Kasumi-1 (cell line): ENCODE measurements at regions not wholly inside any gene's neighbourhood (a gene's known extent, or its start where the extent isn't known, plus 50 kb on each side); places are given as distances from the start of the nearest gene placed in this dataset.
"Not testable (repeated sequence)": the region's sequence is repeated elsewhere in the genome, so short reads cannot be mapped to it uniquely, and the experiment has no call there.

Experiments used
- DNase-seq, 2 experiments: peaks; one replicate each; lab custom pipeline; 2025; lab: John Stamatoyannopoulos, UW

DNA sequence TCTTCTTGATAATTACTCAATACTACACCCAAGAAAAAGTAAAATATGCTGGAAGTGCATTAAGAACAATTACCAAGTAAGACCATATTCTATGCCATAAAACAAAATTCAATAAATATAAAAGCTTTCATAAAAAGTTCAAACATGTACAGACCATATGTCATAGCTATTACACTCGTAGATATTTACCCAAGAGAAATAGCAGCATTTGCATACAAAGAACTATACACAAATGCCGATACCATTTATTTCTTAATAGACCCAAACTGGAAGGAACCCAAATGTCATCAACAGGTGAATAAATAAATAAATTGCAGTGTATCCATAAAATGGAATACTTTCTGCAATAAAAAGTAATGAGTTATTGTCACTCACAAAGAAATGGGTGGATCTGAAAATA, 78.3 kb upstream of the SLC16A7 start:
- DNase-seq = no peak

DNA sequence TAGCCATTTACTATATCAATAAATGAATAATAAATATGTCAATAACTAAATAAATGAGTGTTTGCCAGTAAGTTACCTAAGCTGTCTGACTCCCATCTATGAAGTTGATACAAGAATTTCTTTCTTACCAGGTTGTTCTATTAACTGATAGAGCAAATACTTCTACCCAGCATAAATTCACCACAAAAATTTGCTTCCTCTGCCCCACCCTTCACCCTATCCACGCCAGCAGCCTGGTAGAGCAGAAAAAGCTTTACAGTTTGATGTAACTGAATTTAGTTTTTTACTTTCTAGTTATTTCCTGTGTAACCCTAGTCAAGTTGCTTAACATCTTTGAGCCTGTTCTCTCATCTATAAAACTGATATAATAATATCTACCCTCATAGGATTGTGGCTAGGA, 94.9 kb upstream of the SLC16A7 start:
- no peak for DNase-seq

DNA sequence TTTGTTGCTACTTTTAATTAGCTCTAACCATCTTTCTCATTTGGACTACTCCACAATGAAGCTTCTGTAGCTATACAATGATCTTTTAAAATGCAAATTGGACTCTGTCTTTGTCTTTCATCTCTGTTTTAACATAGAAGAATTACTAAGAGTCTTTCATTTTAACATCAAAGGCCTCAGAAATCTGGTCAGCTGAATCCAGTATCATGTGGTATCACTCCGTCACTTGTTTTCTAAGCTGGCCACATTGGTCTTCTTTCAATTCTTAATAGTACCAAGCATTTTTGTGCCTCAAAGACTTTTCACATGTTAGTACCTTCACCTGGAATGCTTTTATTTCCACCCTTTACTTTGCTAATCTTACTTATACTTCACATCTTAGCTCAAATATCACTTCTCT, 95.5 kb upstream of the SLC16A7 start:
- no peak for DNase-seq

DNA sequence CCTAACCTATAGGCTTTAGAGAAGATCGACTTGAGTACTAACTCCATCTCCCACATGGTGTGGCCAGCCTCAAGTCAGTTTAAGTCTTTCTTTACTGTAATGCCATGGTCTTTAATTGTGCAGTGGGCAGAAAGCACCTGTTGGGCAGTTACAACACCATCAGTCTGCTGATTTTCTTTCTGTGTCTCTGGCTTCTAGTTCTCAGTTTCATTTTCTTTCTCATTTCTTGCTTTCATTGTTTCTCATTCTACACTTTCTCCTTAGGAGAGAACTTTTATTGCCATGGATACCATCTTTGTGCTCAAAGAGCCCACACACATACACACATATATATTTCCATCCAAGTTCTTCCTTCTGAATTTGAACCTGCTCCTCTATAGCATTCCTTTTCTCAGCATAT, 96.1 kb upstream of the SLC16A7 start:
- no peak for DNase-seq

DNA sequence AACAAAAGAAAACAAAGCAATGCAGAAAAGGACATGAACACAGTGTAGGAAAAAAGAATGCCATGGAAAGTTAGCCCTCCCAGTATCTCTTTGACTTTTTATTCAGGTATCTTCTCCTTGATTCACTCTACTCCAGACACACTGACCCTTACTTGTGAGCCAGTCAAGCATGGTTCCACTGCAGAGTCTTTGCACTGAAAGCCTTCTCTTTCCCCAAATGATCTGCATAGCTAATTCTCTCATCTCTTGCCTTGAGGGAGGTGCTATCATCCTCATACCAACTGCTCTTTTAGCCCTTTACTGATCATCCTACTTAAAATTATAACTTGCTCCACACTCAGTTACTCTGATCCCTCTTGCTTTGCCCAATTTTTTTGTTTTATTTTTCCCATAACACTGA, 101.2 kb upstream of the SLC16A7 start:
- no peak for DNase-seq

DNA sequence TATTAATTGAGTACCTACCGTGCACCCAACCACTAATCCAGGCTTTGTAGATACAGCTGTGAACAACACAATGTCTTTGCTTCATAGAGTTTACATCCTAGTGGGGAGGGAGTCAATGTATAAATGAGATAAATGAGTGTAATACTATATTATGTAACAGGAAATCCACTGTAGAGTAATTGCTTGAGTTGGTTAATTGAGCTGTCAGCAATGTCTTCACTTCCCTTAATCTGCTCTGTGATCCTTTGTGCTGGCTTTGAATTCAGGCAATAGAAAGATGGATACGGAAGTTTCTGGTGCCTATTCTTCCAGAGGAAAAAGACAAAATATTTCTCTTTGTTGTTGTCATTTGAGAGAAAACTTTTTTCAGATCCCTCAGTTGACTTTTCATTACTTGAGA, 104.0 kb upstream of the SLC16A7 start:
- peak; percentile 58 for DNase-seq

DNA sequence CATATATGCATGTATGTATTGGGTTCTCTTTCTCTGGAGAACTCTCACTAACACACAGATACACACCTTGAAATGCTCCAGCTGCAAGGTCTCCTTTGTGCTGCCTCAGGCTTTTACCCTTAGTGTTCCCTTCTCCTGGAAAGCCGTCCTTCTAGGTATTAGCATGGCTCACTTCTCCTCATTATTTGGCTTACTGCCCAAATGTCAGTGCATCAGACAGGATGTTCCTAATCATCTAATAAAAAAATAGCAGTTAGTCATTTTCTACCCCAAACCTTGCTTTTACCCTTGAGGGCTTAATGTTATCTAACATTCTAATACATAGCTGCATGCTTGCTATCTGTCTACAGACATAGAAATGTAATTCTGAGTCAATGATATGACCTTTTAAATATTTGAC, 109.0 kb upstream of the SLC16A7 start:
- DNase-seq = no peak

DNA sequence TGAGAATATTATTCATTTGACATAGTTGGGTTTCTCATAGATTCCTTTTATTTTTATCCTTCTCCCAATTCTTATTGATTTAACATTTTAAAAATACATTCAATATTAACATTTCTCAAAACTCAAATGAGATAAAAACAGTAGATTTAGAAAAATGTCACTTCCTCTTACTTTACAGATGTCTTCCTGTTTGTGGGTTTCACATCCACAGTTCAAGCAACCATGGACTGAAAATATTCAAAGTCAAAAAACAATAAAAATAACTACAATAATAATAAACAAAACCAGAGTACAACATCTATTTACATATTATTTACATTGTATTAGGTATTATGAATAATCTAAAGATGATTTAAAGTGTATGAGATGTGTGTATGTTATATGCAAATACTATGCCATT, 111.3 kb upstream of the SLC16A7 start:
- DNase-seq = peak; percentile 36 to 58

DNA sequence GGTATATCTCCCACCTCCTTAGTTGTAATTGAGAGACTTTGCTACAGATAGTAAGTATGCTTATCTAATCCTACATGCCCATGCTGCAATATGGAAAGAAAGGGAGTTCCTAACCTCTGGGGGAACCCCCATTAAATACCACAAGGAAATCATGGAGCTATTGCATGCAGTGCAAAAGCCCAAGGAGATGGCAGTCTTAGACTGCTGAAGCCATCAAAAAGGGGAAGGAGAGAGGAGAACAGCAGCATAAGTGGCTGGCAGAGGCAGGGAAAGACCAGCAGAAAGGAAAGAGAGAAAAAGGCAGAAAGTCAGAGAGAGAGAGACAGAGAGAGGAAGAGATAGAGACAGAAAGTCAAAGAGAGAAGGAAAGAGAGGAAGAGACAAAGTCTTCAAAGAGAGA, 121.6 kb upstream of the SLC16A7 start:
- peak in 1 of 2 experiments; percentile 4 for DNase-seq

DNA sequence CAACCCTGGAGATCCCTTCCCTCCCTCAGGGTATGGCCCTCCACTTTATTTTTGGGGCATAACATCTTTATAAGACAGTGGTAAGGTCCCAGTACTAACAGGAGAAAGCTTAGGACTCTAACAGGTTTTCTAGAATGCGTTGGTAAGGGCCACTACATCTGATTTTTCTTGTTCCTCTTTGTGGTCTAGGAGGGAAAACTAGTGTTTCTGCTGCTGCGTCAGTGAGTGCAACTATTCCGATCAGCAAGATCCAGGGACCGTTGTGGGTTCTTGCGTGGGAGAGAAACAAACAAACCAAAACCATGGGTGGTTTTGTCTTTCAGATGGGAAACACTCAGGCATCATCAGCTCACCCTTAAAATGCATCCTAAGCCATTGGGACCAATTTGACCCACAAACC, 123.6 kb upstream of the SLC16A7 start:
- peak; percentile 81 to 83 for DNase-seq

DNA sequence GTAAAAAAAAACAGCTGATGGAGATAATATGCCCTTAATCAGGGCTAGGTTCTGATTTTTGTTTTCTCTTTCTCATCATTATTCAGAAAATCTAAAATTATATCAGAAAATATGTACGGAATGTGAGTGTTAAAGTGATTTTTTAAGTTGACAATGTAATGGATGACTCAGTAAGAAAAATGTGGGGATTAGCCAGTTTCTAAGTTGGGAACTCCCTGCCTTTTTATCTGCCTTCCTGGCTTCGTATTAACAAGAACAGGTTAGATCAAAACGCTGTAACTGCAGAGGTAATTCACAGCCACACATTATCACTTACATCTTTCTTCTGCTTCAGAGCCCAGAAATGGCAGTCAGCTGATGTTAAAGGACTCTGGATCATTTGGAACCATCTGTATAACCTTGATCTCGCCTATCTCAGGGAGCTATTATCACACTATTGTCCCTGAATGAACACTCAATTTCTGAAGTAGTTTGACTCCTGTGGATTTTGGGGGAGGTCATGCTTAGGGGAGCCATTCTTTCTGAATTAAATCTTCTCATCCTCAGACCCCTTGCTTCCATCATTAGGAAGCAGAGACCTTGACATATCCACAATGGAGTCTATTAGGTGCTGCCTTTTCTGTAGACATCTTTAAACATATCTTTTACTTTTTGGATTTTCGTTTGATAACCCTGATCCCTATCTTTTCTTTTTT, 135.7 kb upstream of the SLC16A7 start:
- no peak for DNase-seq

DNA sequence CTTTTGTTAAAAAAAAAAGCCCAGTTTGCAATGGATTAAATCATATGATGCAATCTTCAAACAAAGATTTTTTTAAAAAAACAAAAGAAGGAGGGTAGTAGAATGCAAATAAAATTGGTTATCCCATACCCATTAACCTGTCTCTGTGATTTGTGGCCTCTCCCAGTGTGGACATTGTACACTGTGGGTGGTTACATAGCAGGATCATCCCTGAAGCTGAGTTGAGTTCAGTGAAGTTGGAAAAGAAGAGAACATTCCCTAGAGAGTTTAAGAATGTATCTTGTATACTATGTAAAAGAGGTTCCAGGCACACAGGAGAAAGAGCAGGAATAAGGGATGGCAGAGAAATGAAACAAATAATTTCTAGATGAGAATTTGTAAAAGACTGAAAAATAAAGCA, 142.4 kb upstream of the SLC16A7 start:
- DNase-seq = no peak

DNA sequence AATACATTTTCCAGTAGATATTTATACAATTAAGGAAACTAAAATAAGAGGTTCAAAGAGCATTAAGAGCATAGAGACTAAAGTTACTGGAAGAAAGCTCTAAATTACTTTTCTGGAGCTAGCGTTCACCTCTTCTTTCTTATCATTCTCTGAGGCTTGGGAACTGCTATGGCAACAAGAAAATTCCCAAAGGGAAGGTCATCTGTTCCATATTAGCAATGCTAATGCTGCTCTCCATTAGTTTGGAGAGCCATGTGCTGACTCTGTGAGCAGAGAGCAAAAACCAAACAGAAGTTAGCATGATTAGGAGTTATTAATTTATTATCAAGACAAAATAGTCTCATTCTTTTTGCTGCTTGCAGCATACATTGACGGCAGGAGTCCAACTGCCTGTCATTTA, 143.1 kb upstream of the SLC16A7 start:
- DNase-seq = no peak

DNA sequence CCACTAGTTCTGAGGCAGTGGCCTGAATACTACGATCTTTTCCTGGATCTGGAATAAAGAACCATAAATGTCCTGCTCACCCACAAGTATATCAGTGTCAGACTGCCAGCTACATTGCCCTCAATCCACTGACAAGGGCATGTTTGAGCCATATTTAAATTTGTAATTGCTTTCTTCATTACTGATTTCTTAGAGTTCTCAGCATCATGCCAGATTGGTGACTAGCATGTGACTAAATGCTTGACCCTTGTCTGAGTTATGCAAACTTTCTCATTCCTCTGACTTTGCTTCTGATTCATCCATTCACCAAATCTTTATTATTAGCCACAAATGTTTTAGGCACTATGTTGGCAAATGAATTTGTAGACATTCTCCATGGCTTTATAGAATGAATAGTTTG, 143.6 kb upstream of the SLC16A7 start:
- DNase-seq = no peak

DNA sequence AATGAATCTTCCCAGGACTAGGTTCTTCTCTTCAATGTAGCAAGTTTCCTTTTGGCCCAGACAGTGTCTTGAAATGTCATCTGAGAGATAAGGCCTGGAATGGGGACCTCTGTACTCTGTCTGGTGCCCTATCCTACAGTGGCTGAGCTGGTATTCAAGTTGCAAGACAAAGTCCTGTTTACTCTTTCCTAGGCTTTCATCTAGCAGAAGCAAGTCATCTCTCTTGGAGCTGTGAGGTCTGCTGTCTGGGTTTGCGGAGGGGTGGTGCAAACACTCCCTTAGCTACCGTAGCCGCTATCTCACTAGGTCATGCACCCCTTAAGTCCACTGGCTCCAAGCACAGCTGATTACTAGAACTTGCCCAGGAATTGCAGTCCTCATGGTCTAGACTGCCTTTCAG, 149.7 kb upstream of the SLC16A7 start:
- no peak for DNase-seq

DNA sequence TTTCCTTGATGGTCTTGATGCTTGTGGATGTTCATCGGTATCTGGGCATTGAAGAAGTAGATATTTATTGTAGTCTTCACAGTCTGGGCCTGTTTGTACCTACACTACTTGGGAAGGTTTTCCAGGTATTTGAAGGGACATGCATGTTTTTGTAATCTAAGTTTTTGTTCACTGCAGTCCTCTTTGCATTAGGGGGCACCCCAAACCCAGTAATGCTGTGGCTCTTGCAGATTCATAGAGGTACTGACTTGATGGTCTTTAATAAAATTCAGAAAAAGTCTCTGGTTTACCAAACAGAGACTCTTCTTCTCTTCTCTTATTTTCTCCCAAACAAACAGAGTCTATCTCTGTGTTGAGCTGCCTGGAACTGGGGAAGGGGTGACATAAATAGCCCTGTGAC, 150.9 kb upstream of the SLC16A7 start:
- DNase-seq = no peak

DNA sequence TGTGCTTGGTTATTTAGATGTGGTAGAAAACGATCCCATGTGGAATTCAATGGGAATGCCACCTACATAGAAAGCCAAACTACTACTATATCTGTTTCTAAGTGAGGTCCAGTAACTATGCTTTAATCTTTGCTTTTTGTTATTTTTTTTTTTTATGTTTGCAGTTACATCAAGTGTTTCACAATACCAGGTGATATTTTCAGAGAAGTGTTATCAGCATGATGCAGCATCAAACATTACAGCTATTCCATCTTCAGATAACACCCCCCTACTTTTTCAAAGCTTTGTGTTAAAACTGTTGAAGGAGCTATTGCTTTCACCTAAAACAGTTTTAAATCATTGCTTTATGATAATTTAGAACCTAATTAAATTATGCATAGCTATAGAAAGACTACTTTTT, 163.8 kb upstream of the SLC16A7 start:
- no peak for DNase-seq

DNA sequence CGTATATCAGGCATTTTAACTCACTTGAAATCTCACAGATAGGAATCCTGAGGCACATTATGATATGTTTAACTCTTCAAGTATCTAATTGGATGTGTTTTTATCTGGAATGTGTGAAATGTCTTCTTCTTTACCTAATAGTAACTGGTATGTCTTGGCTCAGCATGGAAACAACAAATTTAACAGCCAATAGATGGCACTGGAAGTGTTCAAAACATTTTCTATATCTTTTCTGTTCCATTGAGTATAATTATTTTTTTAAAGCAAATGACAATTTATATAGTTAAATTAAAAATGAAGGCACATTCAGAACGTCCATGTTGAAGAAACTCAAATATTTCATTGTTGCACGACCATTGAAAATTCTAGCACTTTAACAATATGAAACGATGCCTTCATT, 164.6 kb upstream of the SLC16A7 start:
- peak in 1 of 2 experiments; percentile 45 for DNase-seq

DNA sequence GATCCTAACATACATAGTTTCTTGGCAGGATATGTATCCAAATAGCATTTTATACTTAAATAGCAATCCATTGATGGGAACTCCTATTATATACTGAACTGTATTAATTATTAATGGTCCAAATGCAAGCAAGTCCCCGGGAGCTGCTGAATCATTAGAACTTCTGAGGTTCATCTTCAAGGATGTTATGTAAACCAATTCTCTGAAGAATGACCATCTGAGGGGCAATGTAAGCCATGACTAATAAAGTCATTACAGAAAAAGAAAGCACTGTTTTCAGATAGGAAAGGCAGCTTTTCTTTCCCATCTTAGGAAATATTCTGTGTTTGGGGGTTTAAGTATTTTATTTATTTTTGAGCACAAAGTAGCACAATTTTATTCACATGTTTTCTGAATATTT, 166.1 kb upstream of the SLC16A7 start:
- no peak for DNase-seq

DNA sequence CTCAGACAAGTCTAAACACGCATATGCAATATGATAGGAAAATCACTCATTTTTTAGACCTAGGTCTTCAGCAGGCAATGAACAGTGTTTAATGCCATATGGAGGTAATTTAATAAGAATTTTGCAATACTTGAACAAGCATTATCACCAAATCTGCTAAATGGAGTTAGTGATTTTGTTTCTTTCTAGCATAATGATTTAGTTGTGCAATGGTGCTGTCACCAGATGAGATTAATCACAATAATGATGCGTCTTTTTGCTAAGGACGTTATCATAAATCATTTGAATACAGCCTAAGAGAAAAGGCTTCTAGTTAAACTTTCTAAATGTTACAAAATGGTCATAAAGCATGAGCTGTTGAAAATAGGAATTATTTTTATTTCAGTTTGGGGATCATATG, 170.0 kb upstream of the SLC16A7 start:
- no peak for DNase-seq

DNA sequence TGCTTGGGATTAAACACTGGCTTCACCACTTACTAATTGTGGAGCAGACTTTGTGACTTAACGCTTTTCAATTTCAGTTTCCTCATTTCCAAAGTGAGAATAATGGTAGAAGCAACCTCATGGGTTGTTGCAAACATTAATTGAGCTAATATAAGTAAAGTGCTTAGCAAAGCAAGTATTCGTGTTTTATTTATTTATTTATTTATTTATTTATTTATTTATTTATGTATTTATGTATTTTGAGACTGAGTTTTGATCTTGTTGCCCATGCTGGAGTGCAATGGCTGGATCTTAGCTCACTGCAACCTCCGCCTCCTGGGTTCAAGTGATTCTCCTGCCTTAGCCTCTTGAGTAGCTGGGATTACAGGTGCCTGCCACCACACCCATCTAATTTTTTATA, 171.2 kb upstream of the SLC16A7 start:
- DNase-seq = not testable (repeated sequence)

DNA sequence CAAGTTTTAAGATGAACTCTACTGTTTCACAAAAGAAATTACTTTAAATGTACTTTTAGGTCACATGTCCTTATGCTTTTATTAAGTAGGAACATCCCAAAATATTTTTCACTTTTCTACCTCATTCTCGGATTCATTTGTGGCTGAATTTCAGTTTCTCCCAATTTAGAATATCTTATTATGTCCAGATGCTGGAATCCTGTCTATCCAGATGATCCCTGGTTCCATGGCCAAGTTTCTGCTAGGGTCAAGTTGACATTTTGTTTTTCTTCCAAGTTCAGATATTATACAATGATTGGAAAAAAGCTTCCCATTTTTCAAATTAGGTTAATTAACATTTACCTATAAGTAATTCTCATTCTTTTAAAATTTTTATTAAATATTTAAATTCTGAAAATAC, 181.8 kb upstream of the SLC16A7 start:
- no peak for DNase-seq

DNA sequence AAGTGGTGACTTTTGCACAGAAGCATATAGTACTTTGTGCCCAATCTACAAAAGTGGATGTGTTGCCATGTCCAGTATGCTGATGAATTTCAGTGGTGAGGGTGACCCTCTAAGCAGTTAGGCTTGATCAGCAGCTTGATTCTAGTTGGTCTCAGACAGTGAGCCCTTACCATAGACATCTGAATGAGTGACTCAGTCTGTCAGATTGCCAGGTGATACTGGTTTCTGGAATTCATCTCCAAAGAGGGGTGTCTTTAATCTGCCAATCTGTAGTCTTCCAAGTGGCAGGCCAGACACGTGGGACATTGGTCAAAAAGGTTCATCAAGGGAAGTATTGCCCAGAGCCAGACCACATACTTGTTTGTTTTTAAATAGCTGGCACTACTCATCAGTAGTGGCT, 187.4 kb upstream of the SLC16A7 start:
- DNase-seq = no peak

DNA sequence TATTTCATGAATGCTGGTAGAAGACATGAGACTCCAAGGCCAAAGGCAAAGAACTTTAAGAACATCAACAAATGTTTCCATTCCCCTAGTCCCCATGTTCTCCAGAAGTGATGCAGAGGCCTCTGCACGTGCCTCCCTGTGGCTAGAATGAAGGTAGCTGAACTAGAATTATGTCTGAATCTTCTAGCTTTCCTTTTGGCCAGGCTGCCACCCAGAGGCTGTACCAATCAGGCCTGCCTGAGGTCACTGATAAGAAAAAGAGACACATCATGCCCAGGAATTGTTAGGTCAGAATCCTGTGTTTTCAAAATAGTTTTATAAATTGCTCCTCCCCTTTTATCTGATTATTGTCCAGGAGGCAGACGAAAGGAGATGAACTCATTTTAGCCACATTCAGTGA, 188.0 kb upstream of the SLC16A7 start:
- DNase-seq = peak in 1 of 2 experiments; percentile 2

DNA sequence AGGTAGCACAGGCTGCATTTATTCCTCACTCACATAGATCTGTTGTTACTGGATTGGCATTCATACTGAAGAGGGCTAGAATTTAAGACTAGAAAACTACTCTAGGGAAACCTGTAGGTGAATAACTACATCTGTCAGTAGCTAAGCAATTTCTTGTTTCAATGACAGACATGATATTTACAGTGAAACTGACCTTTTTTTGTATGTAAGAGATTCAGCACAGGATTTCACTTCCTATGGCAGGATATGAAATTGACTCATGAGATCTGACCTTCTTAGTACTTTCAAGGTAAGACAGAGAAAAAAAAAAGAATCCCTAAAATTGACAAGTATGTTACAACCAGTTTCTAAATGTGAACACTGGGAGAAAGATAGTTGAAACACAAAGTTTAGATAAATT, 189.8 kb upstream of the SLC16A7 start:
- no peak for DNase-seq
